AG09309 (cell line): ENCODE measurements at regions not wholly inside any gene's neighbourhood (a gene's known extent, or its start where the extent isn't known, plus 50 kb on each side); places are given as distances from the start of the nearest gene placed in this dataset.

Source experiments
- DNase-seq: peaks from one replicate; pipeline ENCODE4 v3.0.0-alpha.2; 2010; ENCODE audit warnings: low read depth
- H3K4me3 ChIP-seq: 2 replicates; pipeline ENCODE4 v1.5.1; 2011; ENCODE audit warnings: mild to moderate bottlenecking, low read depth, low read length, moderate library complexity; ENCODE audit not compliant: control insufficient read depth
- TF ChIP-seq, protein P1 (sequence below): IDR thresholded peaks from 2 replicates; pipeline ENCODE4 v1.5.1; 2011; ENCODE audit warnings: mild to moderate bottlenecking, low read depth, low read length, inconsistent platforms; ENCODE audit not compliant: insufficient read depth, control insufficient read depth; ENCODE audit errors: missing control alignments

DNA sequence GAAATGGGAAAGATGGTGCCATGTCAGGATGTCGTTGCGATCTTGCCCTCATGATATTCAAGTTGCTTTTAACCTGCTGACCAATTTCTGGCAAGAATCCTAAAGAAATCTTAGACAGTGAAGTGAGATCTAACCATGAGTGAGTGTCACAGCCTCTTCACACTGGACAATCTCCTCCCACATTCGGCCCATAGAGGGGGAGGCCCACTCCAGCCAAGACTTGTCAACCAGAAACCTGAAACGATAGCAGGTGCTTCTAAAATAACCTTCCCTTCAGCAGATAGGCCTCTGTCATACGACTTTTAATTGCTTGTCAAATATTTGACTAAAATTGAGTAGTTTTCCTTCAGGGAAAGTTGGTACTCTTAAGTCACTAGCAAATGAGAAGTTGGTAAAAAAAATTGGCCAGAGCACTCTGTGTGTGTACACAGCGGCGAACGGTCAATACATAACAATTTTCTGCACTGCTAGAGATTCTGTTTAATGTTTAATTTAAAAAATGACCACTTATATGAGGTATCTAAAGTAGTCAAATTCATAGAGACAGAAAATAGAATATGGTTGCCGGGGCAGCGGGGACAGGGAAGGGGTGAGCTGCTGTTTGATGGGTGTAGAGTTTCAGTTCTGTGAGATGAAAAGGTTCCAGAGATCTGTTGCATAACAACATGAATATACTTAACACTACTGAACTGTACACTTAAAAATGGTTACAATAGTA is 110.2 kb downstream of the VAPA start:
- H3K4me3 ChIP-seq, result no peak overlapping the region
- TF ChIP-seq, protein P1, sequence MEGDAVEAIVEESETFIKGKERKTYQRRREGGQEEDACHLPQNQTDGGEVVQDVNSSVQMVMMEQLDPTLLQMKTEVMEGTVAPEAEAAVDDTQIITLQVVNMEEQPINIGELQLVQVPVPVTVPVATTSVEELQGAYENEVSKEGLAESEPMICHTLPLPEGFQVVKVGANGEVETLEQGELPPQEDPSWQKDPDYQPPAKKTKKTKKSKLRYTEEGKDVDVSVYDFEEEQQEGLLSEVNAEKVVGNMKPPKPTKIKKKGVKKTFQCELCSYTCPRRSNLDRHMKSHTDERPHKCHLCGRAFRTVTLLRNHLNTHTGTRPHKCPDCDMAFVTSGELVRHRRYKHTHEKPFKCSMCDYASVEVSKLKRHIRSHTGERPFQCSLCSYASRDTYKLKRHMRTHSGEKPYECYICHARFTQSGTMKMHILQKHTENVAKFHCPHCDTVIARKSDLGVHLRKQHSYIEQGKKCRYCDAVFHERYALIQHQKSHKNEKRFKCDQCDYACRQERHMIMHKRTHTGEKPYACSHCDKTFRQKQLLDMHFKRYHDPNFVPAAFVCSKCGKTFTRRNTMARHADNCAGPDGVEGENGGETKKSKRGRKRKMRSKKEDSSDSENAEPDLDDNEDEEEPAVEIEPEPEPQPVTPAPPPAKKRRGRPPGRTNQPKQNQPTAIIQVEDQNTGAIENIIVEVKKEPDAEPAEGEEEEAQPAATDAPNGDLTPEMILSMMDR, result no peak
- no peak for DNase-seq

DNA sequence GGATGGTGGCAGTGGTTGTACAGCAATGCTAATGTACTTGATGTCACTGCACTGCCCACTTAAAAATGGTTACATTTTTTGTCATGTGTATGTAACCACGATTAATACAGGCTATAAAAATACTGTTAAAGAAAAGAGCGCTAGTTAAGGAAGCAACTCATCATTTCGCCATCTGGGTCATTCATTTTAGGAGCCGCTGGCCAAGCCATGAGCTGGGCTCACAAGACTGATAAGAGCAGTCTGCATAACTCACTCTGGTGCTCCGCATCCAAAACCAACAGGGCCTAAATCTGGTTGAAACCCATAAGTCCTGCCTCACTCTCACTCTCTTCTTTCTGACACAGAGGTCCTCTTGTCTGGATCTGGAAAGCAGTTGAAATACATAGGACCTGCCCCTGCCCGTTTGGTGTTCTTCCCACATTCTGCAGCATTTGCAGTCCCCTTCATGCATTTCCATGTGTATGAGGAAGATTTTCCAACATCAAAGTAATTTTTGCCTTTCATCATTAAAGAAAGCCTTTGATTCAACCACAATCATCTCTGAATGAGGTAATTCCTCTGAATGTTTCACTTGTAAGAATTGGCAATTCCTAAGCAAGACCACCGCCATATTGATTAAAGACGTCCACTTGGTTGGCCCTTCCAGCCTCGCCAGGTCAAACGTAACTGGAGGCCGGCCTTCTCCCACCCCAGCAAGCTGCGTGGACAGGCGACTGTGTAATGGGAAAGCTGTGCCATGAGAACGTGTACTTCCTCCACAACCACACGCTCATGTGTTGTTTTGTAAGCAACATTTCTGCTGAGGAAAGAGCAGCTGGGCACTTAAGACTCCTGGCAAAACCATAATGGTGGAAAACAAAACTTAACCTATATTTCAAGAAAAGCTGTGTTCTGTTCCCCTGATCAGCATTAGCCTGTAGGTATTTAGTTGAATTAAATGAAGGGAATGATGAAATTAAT is 112.2 kb downstream of the VAPA start:
- DNase-seq, result no peak
- TF ChIP-seq, protein P1, result no peak
- no peak overlapping the region for H3K4me3 ChIP-seq

DNA sequence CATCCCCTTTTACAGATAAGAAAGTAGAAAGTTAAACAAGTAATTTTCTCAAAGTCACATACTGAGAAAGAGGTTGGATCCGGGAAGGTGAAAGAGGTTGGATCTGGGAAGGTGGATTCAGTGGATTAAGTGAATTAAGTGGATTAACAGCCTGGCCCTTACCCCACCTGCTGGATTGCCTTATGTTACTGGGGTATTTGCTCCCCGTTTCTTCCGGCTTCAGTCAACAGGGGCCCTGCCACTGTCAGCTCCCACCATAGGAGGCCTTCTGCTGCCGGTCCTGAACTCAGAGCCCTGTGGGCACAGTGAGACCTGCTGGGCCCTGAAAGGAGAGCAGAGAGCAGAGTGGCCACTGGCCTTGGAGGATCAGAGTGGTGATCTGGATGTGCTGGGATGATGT is 113.2 kb downstream of the VAPA start:
- H3K4me3 ChIP-seq, result no peak overlapping the region
- no peak for DNase-seq
- TF ChIP-seq, protein P1, result no peak

DNA sequence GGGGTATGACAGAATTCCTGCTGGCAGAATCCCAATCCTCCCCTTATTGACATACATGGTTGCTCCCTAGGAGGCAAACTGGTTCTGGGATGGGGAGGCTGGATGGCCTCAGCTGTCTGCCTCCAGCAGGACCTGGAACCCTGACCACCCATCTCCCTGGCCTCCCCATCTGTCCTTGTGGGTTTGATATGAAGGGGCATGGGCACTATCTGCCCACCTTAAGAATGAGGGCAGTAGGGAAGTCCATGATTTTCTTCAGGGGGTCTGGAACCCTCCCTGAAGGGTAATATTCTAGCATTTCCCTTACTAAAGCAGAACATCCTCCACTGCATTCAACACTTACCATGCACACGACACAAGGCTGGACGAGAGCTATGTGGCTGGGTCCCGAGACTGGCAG is 113.6 kb downstream of the VAPA start:
- H3K4me3 ChIP-seq, result no peak overlapping the region
- TF ChIP-seq, protein P1, result no peak
- no peak for DNase-seq

DNA sequence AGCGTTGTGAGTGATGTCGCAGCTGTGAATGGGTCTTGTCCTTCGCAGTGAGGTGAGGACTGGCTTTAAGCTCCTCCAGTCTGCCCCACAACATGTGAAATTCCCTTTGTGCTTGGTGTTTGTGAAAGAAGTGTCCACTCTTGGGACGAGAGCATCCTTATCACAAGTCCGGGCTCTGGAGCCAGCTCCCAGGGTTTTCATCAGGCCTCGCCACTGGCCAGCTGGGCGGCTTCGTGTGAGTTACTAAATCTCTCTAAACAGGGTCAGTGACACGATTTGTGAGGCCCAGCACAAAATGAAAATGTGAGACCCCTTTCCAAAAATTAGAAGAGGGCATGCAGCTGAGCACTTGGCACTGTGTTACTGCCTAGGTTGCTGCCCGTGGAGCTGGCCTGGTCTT is 115.9 kb downstream of the VAPA start:
- TF ChIP-seq, protein P1, result no peak
- H3K4me3 ChIP-seq, result no peak overlapping the region
- DNase-seq, result no peak

DNA sequence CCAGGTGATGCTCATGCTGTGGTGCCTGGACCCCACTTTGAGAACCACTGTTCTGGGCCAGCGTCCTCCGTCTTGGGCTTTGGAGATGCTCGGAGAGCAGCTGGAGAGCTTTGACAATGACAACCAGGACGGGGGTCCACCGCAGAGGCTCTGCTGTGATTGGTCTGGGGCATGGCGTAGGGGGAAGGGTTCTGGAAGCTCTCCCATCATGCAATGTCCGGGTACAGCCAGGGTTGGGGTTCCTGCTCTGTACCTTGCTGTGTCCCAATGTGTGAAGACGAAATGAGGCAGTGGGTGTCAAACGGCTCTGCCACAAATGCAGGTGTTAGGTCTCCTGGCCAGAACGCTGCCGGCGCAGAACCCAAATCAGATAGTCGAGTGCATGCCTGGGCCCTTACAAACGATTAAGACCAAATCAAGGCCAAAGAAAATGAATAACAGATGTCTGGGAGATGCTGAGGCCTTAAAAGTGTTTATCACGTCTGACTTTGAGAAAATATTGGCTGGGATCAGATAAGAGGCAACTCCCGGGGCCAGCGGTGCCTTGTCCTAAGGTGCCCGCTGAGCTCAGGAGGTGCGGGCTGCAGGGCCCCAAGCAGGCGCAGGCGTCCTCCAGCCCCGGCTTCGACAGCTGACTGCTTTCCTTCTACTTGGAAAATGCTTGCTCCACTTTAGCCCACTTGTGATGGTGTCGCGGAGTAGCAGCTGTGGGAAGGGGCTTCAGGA is 117.2 kb downstream of the VAPA start:
- no peak for DNase-seq
- TF ChIP-seq, protein P1, result no peak
- H3K4me3 ChIP-seq, result no peak overlapping the region
